ENCODE measurements at regions not wholly inside any gene's neighbourhood (a gene's known extent, or its start where the extent isn't known, plus 50 kb on each side); places are given as distances from the start of the nearest gene placed in this dataset.

GRCh38 chr7:67438198-67438882 is 441.7 kb downstream of the TYW1 start:
- DNase-seq (no peak), FAIRE-seq (no peak)
- H3K27ac ChIP-seq (ENCODE audit: low read depth in 1 of 3, low read length in 2 of 3): no peak overlapping the region
- no peaks in the 10 kb centered on the region for H3K36me3 ChIP-seq (ENCODE audit: control insufficient read depth in 3 of 3, insufficient read depth in 2 of 3, low read depth in 1 of 3, low read length in 3 of 3)
- no peaks in the 10 kb centered on the region for H3K4me1 ChIP-seq (ENCODE audit: control insufficient read depth in 3 of 3, insufficient read depth in 2 of 3, low read depth in 1 of 3, low read length in 2 of 3)
- whole genome bisulfite sequencing, 3 donors: 39 to 53% (median 48%) methylated on average over 3 to 7 of the region's 7 CpGs
- H3K9me3 ChIP-seq (ENCODE audit: control insufficient read depth in 2 of 2, insufficient read depth in 1 of 2, low read depth in 1 of 2, low read length in 1 of 2): peaks cover 0 to 5% of the 10 kb centered on the region in 2 donors
- no peaks in the 10 kb centered on the region for H3K27me3 ChIP-seq (ENCODE audit: control insufficient read depth in 3 of 3, insufficient read depth in 3 of 3, low read length in 3 of 3)
- no peak overlapping the region for H3K4me3 ChIP-seq (ENCODE audit: low read depth in 1 of 3, low read length in 3 of 3)

DNA sequence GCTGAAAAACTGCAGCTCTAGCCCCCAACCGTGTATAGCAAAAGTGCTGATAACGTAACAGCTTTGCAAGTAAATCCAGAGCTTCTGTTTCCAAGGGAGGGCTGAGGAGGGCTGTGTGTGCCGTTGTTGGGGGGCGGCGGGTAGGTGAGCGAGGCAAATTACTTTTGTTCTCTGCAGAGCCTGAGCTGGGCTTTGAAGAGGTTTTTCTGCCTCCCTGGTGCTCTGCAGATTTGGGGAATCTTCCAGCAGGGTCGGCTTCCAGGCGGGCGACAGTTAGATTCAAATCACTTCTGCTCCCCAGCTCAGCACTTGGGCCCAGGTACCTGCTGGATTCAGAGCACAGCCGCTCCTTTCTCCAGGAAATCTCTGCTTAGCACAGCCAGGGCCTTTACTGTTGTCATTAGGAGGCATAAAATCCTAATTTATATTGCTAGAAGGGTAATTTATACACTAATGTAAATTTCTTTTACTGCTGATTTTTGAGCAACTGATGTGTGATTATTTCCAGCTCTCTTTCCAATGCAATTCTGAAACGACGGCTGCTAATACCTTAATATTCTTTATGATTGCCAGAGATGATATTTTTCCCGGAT is 442.4 kb downstream of the TYW1 start:
- Histone ChIP-seq H3K36me3 (ENCODE audit: control insufficient read depth in 3 of 3, insufficient read depth in 2 of 3, low read depth in 1 of 3, low read length in 3 of 3) (no peaks in the 10 kb centered on the region), H3K4me3 (ENCODE audit: low read depth in 1 of 3, low read length in 3 of 3) (no peak overlapping the region), H3K27me3 (ENCODE audit: control insufficient read depth in 3 of 3, insufficient read depth in 3 of 3, low read length in 3 of 3) (no peaks in the 10 kb centered on the region), H3K27ac (ENCODE audit: low read depth in 1 of 3, low read length in 2 of 3) (no peak overlapping the region), H3K9me3 (ENCODE audit: control insufficient read depth in 2 of 2, insufficient read depth in 1 of 2, low read depth in 1 of 2, low read length in 1 of 2) (no peaks in the 10 kb centered on the region), H3K4me1 (ENCODE audit: control insufficient read depth in 3 of 3, insufficient read depth in 2 of 3, low read depth in 1 of 3, low read length in 2 of 3) (no peaks in the 10 kb centered on the region)
- DNase-seq (no peak), FAIRE-seq (no peak)
- 45 to 49% (median 48%) methylated on average over 13 of the region's 13 CpGs for WGBS, 3 donors

DNA sequence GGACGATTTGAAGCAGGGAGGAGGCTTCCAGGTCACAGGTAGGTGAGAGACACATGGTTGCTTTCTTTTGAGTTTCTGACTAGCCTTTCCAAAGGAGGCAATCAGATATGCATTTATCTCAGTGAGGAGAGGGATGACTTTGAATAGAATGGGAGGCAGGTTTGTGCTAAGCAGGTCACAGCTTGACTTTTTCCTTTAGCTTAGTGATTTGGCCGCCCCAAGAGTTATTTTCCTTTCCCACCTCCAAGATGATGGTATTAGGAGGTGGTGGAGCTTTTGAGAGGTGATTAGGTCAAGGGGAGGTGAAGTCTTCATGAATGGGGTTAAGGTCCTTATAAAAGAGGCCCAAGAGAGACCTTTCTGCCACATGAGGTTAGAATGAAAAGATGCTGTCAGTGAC is 443.7 kb downstream of the TYW1 start:
- Histone ChIP-seq H3K4me1 (ENCODE audit: control insufficient read depth in 3 of 3, insufficient read depth in 2 of 3, low read depth in 1 of 3, low read length in 2 of 3) (no peaks in the 10 kb centered on the region), H3K4me3 (ENCODE audit: low read depth in 1 of 3, low read length in 3 of 3) (no peak overlapping the region), H3K36me3 (ENCODE audit: control insufficient read depth in 3 of 3, insufficient read depth in 2 of 3, low read depth in 1 of 3, low read length in 3 of 3) (no peaks in the 10 kb centered on the region), H3K27me3 (ENCODE audit: control insufficient read depth in 3 of 3, insufficient read depth in 3 of 3, low read length in 3 of 3) (no peaks in the 10 kb centered on the region), H3K27ac (ENCODE audit: low read depth in 1 of 3, low read length in 2 of 3) (no peak overlapping the region), H3K9me3 (ENCODE audit: control insufficient read depth in 2 of 2, insufficient read depth in 1 of 2, low read depth in 1 of 2, low read length in 1 of 2) (peaks cover 0 to 3% of the 10 kb centered on the region in 2 donors)
- 6 to 55% (median 55%) methylated on average over 2 of the region's 2 CpGs for WGBS, 3 donors
- FAIRE-seq (no peak), DNase-seq (no peak)

GRCh38 chr7:67445728-67446127 is 449.1 kb downstream of the TYW1 start:
- FAIRE-seq: no peak
- H3K27ac ChIP-seq (ENCODE audit: low read depth in 1 of 3, low read length in 2 of 3): no peak overlapping the region
- H3K4me3 ChIP-seq (ENCODE audit: low read depth in 1 of 3, low read length in 3 of 3): no peak overlapping the region
- H3K9me3 ChIP-seq (ENCODE audit: control insufficient read depth in 2 of 2, insufficient read depth in 1 of 2, low read depth in 1 of 2, low read length in 1 of 2): peaks cover 0 to 6% of the 10 kb centered on the region in 2 donors
- DNase-seq: no peak
- H3K36me3 ChIP-seq (ENCODE audit: control insufficient read depth in 3 of 3, insufficient read depth in 2 of 3, low read depth in 1 of 3, low read length in 3 of 3): no peaks in the 10 kb centered on the region
- WGBS, 3 donors: 78 to 86% (median 82%) methylated on average over 4 of the region's 4 CpGs
- H3K4me1 ChIP-seq (ENCODE audit: control insufficient read depth in 3 of 3, insufficient read depth in 2 of 3, low read depth in 1 of 3, low read length in 2 of 3): no peaks in the 10 kb centered on the region
- H3K27me3 ChIP-seq (ENCODE audit: control insufficient read depth in 3 of 3, insufficient read depth in 3 of 3, low read length in 3 of 3): no peaks in the 10 kb centered on the region

DNA sequence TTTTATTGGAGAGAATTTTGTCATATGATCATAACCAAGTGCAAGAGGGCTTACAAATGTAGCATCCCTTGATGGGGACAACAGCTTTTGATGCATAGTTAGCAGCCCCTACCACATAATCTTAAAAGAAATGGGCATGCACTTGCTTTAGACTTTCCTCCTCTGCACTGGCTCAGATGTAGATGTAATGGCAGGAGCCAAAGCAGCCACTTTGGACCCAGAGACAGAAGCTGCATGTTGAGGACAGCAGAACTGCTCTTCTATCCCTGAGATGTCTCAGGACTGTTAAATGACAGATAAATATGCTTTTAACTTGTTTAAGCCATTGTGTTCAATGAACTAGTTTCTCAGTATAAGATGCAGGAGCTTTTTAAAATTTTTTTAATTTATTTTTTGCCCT is 450.7 kb downstream of the TYW1 start:
- H3K4me1 ChIP-seq (ENCODE audit: control insufficient read depth in 3 of 3, insufficient read depth in 2 of 3, low read depth in 1 of 3, low read length in 2 of 3): no peaks in the 10 kb centered on the region
- no peaks in the 10 kb centered on the region for H3K36me3 ChIP-seq (ENCODE audit: control insufficient read depth in 3 of 3, insufficient read depth in 2 of 3, low read depth in 1 of 3, low read length in 3 of 3)
- H3K27ac ChIP-seq (ENCODE audit: low read depth in 1 of 3, low read length in 2 of 3): no peak overlapping the region
- peaks cover 0 to 6% of the 10 kb centered on the region in 2 donors for H3K9me3 ChIP-seq (ENCODE audit: control insufficient read depth in 2 of 2, insufficient read depth in 1 of 2, low read depth in 1 of 2, low read length in 1 of 2)
- FAIRE-seq (no peak), DNase-seq (no peak)
- no peak overlapping the region for H3K4me3 ChIP-seq (ENCODE audit: low read depth in 1 of 3, low read length in 3 of 3)
- H3K27me3 ChIP-seq (ENCODE audit: control insufficient read depth in 3 of 3, insufficient read depth in 3 of 3, low read length in 3 of 3): no peaks in the 10 kb centered on the region

DNA sequence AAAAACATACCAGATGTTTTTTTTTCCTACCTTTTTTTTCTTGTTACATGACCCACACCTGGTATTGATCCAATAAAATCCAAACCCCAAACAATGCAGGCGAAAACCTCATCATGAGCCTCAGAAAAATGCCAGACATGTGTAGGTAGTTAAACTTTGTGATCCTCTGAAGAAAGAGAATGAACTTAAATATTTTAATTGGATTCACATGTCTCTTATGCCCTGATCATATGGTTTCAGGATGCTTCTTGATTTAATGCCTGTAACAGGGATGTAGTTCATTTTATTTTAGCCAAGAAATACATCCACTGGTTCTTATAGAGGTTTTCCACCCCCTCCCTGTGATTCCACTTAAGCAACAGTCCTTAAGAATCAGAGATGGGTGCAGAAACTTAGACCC is 451.6 kb downstream of the TYW1 start:
- H3K9me3 ChIP-seq (ENCODE audit: control insufficient read depth in 2 of 2, insufficient read depth in 1 of 2, low read depth in 1 of 2, low read length in 1 of 2): peaks cover 0 to 6% of the 10 kb centered on the region in 2 donors
- H3K27ac ChIP-seq (ENCODE audit: low read depth in 1 of 3, low read length in 2 of 3): no peak overlapping the region
- WGBS, 3 donors: 76 to 91% (median 80%) methylated on average over 1 of the region's 1 CpG
- no peaks in the 10 kb centered on the region for H3K36me3 ChIP-seq (ENCODE audit: control insufficient read depth in 3 of 3, insufficient read depth in 2 of 3, low read depth in 1 of 3, low read length in 3 of 3)
- FAIRE-seq (no peak), DNase-seq (no peak)
- no peaks in the 10 kb centered on the region for H3K27me3 ChIP-seq (ENCODE audit: control insufficient read depth in 3 of 3, insufficient read depth in 3 of 3, low read length in 3 of 3)
- no peak overlapping the region for H3K4me3 ChIP-seq (ENCODE audit: low read depth in 1 of 3, low read length in 3 of 3)
- H3K4me1 ChIP-seq (ENCODE audit: control insufficient read depth in 3 of 3, insufficient read depth in 2 of 3, low read depth in 1 of 3, low read length in 2 of 3): no peaks in the 10 kb centered on the region

DNA sequence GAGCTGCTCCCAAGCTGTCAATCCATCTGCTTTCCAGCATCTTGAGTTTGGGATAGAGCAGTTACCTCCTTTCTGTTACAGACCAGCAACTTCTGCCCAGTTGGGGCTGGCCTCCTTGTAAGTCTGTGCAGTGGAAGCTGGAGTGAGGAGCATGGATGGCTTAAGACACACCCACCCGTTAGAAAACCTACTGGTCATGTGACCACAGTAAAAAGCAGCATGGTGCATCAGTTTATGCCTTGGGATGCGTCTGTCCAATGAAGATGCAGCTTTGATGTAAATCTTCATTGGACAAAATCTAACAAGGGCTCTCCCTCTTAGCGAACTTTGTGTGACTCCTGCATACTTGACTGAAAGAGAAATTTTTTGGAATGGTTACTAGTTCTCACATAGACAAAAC is 453.5 kb downstream of the TYW1 start:
- FAIRE-seq: no peak

GRCh38 chr7:67451306-67451705 is 454.7 kb downstream of the TYW1 start:
- 74 to 79% (median 76%) methylated on average over 9 of the region's 9 CpGs for WGBS, 3 donors
- no peak overlapping the region for H3K27ac ChIP-seq (ENCODE audit: low read depth in 1 of 3, low read length in 2 of 3)
- no peaks in the 10 kb centered on the region for H3K36me3 ChIP-seq (ENCODE audit: control insufficient read depth in 3 of 3, insufficient read depth in 2 of 3, low read depth in 1 of 3, low read length in 3 of 3)
- DNase-seq (no peak), FAIRE-seq (no peak)
- H3K9me3 ChIP-seq (ENCODE audit: control insufficient read depth in 2 of 2, insufficient read depth in 1 of 2, low read depth in 1 of 2, low read length in 1 of 2): peaks cover 0 to 3% of the 10 kb centered on the region in 2 donors
- H3K4me1 ChIP-seq (ENCODE audit: control insufficient read depth in 3 of 3, insufficient read depth in 2 of 3, low read depth in 1 of 3, low read length in 2 of 3): no peaks in the 10 kb centered on the region
- H3K4me3 ChIP-seq (ENCODE audit: low read depth in 1 of 3, low read length in 3 of 3): no peak overlapping the region
- H3K27me3 ChIP-seq (ENCODE audit: control insufficient read depth in 3 of 3, insufficient read depth in 3 of 3, low read length in 3 of 3): peaks cover 0 to 4% (median 0%) of the 10 kb centered on the region in 3 donors

More for the DNA sequence above, 453.5 kb downstream of the TYW1 start:
- peaks cover 0 to 3% of the 10 kb centered on the region in 2 donors for H3K9me3 ChIP-seq (ENCODE audit: control insufficient read depth in 2 of 2, insufficient read depth in 1 of 2, low read depth in 1 of 2, low read length in 1 of 2)
- no peaks in the 10 kb centered on the region for H3K4me1 ChIP-seq (ENCODE audit: control insufficient read depth in 3 of 3, insufficient read depth in 2 of 3, low read depth in 1 of 3, low read length in 2 of 3)
- H3K36me3 ChIP-seq (ENCODE audit: control insufficient read depth in 3 of 3, insufficient read depth in 2 of 3, low read depth in 1 of 3, low read length in 3 of 3): no peaks in the 10 kb centered on the region
- 64 to 80% (median 66%) methylated on average over 3 of the region's 3 CpGs for WGBS, 3 donors
- DNase-seq: no peak
- no peak overlapping the region for H3K4me3 ChIP-seq (ENCODE audit: low read depth in 1 of 3, low read length in 3 of 3)
- peaks cover 0 to 2% (median 0%) of the 10 kb centered on the region in 3 donors for H3K27me3 ChIP-seq (ENCODE audit: control insufficient read depth in 3 of 3, insufficient read depth in 3 of 3, low read length in 3 of 3)
- no peak overlapping the region for H3K27ac ChIP-seq (ENCODE audit: low read depth in 1 of 3, low read length in 2 of 3)

Measured in small intestine (tissue), 7 donors.